EH (cell line): ENCODE measurements at regions not wholly inside any gene's neighbourhood (a gene's known extent, or its start where the extent isn't known, plus 50 kb on each side); places are given as distances from the start of the nearest gene placed in this dataset.

Experiments
- DNase-seq: peaks from one replicate; pipeline ENCODE4 v3.0.0-alpha.2; 2015; ENCODE audit warnings: low read depth

GRCh38 chr9:86443992-86444391 lies 89.8 kb upstream of the TUT7 start:
- DNase-seq, result no peak

GRCh38 chr9:86434039-86434726 lies 80.0 kb upstream of the TUT7 start:
- DNase-seq, result peak; percentile 72

- DNase-seq, result peak; percentile 18
These were observed 70.2 kb upstream of the TUT7 start for GRCh38 chr9:86424251-86424891.

- peak; percentile 46 for DNase-seq
These were observed 60.0 kb upstream of the TUT7 start for GRCh38 chr9:86413971-86414880.

- no peak for DNase-seq
These were observed 56.1 kb upstream of the TUT7 start for GRCh38 chr9:86410281-86410680.

GRCh38 chr9:86408121-86408520 lies 53.9 kb upstream of the TUT7 start:
- DNase-seq, result peak; percentile 46

GRCh38 chr9:86407022-86407421 lies 52.8 kb upstream of the TUT7 start:
- peak; percentile 52 for DNase-seq

GRCh38 chr9:86406366-86406765 lies 52.2 kb upstream of the TUT7 start:
- DNase-seq, result peak; percentile 71

- peak; percentile 83 for DNase-seq
These were observed 51.7 kb upstream of the TUT7 start for GRCh38 chr9:86405926-86406325.

- DNase-seq, result no peak
These were observed 50.9 kb upstream of the TUT7 start for GRCh38 chr9:86405086-86405491.
